Amniotic epithelial cell (primary cell): ENCODE measurements at regions not wholly inside any gene's neighbourhood (a gene's known extent, or its start where the extent isn't known, plus 50 kb on each side); places are given as distances from the start of the nearest gene placed in this dataset.

Source experiments
- DNase-seq: peaks from one replicate; pipeline ENCODE4 v3.0.0-alpha.2; 2010; ENCODE audit warnings: low read depth

DNA sequence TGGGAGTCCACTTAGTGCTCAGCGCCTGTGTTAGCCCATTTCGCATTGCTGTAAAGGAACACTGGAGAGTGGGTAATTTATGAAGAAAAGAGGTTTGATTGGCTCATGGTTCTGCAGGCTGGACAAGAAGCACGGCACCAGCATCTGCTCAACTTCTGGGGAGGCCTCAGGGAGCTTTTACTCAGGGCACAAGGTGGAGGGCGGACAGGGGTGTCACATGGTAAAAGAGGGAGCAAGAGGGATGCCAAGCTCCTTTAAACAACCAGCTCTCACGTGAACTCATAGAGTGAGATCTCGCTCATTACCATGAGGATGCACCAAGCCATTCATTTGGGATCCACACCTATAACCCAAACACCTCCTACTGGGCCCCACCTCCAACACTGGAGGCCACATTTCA is 181.4 kb upstream of the TLE3 start:
- no peak for DNase-seq

DNA sequence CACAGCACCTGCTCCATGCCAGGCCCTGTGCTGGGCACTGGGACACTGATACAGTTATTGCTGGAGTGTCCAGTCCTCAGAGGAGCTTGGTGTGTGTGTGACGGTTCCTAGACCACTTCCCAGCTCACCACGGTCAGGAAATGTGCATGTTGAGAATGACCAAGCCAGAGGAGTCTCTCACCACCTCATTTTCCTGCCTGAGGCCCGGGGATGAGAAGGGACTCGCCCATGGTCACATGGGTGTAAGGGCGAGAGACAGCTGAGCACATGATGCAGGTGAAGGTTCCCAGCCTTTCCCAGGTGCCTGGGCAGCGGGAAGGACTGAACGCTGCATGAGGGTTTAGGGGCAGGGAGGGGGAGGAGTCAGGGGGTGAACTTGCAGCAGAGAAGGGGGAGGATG is 180.9 kb upstream of the TLE3 start:
- DNase-seq = no peak

DNA sequence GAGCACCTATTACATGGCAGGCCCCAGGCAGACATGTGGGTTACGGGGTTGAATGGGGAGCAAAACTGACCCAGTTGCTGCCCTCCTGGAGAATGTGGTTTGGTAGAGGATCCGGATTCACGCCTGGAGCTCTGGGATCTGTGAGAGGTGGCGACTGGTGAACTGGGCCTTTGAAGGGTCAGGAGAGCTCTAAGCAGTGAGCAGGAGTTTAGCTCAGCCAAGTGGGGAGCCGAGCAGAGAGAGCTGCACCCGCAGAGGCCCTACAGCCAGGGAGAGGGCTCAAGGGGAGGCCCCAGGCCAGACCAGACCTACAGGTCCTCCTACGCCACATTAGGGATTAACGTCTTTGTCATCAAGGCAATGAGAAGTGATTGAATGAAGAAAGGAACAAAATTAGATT is 179.8 kb upstream of the TLE3 start:
- DNase-seq = no peak

DNA sequence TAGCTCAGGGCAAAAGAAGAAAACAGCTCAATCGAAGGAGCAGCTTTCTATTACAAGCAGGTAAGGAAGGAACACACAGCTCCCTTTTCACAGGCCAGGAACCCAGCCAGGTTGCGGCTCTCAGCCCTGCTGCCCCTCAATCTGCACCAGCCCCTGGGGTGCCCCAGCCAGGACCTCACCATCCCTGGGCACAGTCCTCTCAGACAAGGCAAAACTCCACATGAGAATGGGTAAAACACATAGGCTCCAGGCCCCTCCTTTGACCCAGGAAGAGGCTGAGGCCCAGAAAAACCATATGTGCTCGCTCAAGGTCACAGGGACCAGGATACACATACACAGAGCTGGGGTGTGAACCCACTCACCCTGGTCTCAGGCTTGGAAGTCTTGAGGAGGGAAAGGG is 178.7 kb upstream of the TLE3 start:
- DNase-seq = no peak

DNA sequence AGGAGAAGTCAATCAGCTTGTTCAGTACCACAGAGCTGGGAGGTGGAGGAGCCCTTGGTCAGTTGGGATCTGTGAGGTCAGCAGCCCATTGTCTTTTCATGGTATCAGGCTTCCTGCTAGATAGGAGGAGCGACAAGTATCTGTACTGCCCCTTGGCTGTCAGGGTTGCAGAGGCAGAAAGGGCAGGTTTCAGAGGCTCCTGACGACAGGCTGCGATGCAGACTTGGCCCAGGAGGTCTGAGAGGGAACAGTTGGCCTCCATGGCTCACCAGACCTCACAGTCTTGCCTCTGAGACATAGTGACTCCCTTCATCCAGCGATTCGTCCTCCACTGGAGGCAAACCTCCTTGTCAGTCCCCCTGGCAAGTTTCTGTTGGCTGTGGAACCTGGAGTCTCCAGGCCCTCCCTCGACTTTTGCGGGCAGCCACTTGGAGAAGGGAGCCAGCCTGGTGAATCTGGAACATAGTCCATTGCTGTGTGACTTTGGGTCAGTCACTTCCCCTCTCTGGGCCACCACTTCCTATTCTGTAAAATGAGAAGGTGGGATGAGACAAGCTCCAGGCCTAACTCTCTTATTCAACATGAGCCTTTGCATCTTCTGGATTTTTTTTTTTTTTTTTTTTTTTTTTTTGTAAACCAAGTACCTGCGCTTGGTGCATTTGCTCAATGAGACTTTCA is 177.9 kb upstream of the TLE3 start:
- no peak for DNase-seq

DNA sequence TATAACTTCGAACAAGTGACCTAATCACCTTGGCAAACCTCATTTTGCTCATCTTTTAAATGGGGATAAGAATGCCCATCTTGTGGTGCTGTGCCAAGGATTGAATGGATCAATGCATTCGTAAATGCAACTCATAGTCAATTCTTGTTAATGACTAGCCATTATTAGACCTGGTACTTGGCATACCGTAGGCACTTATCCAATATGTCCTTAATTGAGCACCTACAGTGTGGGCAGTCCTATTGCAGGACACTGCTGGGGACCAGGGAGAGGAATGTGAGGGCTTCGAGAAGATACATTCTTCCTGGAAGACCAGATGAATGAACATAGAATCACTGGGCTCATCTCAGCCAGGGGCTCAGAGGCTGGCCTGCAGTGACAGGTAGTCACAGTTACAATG is 177.2 kb upstream of the TLE3 start:
- no peak for DNase-seq

DNA sequence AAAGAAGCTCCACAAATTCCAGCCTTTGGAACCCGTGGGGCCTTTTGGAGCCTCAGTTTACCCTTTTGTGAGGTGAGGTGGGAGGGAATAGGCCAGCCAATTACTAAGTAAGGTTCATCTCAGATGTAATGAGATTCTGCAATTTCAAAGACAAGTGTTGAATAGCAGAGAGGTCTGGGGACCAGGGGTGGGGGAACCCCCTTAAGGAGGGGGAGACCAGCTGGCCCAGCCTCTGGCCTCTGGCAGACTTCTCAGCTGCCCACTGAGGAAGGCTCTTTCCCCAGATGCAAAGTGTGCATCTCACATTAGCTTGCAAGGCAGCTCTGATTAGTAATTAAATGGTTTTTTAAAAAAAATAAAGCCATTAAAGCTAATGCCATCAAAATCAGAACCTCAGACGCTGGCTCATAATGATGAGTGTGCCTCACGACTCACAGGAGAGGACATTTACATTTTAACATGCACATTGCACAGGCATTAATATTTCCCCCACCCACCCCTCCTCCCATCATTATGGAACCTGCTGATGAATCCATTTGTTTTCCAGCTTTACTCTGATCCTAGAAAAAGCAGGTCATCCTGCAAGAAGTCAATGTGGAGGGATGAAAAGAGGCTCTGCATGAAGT is 176.7 kb upstream of the TLE3 start:
- DNase-seq = no peak

DNA sequence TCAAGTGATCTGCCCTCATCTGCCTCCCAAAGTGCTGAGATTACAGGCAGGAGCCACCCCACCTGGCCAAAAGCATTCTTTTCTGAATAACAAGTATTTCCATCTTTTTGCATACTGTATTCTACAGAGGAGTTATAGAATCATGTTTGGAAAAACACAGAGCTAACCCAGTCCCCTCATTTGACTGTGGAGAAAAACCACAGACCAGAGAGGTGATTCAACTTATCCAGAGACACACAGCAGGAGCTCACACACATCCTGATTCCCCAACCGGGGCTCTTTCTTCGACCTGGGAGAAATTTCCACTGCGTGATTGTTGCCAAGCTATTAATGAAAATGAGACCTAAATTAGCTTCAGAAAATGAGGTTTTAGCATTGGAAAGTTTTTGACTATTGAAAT is 176.1 kb upstream of the TLE3 start:
- DNase-seq = no peak

DNA sequence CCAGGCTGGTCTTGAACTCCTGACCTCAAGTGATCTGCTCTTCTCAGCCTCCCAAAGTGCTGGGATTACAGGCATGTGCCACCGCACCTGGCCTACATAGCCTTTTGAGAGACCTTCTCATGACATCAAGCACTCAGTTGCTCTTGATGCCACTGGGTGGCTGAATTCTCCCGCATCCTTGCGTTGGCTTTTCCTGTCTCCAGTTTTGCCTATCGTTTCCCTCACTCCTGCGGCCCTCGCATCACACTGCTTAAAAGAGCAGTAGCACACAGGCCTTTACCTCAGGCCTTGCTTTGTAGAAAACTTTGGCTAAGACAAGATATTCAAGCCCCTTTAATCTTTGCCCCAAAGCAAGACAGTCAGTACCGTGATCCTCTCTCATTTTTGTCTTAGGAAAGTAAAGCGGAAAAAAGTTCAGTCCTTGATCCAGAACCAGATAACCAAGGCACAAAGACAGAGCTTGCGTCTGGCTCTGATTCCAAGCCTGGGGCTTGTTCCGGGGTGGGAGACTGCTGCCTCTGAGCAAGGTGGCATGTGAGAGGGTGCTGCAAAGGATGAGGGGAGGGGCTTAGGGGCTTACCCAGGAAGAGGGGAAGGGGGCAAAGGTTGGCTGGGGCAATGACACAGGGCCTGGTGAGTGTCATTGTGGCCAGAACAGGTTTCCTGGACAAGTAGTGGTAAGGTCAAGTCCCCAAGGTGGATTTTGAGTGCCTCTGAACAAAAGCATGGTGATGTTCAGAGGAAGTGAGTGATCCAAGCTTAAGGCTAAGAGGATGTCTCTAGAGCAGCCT is 175.0 kb upstream of the TLE3 start:
- DNase-seq = no peak

DNA sequence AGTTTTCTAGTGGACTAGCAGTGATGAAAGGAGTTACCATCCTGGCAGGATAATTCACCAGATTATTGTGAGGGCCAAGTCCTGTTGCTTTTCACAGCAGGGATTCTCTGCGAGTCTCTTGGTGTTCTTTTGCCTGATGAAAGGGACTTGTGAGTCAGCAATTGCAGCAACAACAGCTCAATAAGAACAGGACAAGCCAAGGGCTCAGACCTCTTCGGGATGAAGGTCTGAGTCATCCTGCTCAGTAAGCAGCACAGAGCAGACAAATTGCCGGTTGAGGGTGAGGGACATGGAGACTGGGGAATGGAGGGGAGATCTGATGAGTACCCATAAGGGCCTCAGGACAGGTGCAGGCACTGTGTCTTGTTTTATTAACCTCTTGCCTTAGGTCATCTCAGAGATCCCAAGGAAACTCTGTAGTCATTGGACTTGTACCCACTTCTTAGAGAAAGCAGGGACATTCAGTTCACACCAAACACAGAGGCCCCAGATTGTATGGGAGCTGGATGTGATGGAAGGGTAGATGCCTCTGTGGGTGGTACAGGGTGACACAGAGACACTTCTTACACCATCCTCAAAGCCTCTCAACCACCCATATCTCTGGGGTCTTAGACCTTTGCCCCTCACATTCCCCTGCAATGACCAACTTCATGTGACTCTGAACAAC is 173.8 kb upstream of the TLE3 start:
- peak; percentile 98 for DNase-seq

DNA sequence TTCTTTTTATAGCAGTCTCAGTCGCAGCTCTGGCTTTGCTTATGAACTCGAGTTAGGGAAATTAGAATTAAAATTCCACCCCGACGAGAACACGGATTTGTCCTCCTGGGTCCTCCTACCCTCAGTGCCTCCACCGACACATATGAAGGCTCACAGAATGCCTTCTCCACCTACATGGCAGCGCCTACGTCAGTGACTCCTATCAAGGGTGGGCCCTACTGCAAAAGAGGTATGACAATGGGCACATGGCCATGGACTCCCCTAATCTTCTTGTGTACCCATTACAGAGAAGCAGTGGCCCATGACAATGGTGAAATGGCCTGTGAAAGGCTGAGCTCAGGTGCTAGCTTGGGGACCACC is 173.0 kb upstream of the TLE3 start:
- DNase-seq = no peak

DNA sequence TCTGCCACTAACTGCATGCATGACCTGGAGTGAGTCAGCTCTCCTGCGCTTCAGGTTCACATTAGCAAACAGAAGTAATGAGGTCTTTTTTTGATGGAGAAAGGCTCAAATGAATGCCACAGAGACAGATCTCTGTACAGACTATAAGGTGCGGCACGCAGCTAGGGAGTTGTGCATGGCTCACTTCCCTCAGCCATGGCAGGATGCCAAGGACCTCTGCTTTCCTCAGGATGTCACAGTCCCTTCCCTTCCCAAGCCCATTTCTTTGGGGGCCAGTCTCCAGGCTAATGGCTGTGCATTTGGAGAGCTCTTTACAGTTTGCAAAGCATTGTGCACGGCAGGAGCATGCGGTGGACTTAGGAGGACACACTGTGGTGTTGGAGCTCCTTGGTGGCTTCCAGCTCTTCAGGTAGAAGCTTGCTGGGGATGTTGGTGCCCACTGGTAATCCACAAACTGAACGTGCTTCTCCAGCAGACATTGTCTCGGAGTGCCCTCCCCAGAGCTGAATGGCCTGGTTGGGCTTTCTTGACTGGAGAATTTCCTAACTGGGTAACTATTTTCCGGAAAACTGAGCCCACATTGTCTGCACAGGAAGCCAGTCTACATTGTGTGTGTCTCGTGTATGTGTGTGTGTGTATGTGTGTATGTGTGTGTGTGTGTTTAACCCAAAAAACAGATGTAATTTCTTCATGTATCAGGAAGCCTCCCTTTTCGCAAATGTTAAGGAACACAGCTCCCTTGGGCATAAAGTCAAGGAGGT is 172.5 kb upstream of the TLE3 start:
- no peak for DNase-seq

DNA sequence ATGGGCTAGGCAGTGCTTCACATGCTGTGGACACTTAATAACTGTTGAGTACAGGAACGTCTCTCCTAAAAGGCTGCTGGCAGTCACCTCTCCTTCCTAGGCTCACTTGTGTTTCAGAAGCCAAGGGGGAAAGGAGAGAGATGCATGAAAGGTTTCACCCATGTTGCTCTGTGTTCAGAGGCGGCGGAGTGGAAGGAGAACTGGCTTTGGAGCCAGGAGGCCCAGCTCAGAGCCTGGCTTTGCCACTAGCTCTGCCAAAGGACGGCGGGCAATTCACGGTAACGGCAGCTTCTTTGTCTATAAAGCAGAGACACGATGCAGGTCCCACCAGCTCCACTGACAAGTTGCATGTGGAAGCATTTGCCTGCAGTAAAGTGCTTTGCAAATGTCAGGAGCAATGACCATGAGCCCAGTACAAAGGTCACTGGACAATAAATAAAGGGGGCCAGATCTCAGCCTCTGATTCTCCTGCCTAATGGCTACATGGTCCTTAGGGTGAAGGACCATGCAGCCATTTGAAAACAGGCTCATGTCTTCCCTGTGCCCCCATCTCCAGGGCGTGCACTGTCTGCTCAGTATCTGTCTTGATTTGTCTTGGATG is 171.7 kb upstream of the TLE3 start:
- DNase-seq = no peak

DNA sequence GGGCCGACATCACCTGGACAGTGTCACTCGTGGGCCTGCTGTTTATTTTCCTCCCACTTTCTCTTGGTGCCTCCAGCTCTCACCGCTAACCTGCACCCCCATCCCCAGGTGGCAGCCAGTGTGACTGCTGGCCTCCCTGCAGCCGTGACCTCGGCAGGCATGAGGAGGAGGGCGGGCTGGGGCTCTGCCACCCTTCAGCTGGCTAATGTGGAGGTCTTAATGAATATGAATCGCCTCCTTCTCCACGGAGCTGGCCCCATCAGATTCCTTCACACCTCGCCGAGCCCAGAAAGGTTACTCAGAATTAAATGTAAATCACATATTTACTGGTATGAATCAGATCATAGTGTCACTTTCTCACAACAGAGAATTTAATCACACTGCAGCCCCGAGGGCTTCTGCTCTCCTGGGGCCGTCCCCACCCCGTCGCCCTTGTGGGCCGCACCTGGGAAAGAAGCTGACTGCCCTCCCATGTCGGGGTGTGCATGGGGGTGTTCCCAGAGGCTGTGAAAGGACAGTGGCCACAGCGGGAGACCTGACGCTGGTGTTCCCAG is 171.1 kb upstream of the TLE3 start:
- DNase-seq = no peak

DNA sequence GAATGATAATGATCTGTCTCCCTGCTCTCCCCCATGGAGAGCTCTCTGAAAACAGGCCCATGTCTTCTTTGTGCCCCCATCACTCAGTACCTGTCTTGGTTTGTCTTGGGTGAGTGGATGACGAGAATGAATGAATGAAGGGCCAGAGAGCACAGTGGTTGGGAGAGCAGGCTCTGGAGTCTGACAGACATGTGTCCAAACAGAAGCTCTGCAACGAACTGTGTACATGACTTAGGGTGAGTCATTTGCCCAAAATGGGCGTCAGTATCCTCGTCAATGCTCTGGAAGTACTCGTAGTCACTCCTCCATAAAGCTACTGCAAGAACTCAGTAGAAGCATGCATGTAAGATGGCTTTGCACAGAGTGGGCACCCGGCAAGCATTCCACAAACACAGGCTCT is 170.2 kb upstream of the TLE3 start:
- DNase-seq = peak; percentile 54

DNA sequence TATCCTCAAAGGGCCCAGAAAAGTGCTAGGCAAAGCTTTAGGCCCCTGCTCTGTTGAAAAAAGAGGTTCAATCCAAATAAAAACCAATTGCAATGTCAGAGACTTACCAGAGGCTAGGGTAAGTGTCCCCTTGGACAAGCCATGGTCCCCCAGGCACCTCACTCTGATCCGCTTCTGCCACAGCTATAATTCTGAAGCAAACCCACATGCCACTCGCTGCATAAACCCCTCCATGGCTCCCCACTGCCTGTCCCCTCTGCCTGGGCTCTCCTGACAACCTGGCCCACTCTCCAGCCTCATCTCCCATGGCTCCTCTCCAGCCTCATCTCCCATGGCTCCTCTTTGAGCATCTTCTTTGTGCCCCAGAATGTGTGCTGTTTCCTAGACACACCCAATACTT is 169.6 kb upstream of the TLE3 start:
- DNase-seq = no peak

DNA sequence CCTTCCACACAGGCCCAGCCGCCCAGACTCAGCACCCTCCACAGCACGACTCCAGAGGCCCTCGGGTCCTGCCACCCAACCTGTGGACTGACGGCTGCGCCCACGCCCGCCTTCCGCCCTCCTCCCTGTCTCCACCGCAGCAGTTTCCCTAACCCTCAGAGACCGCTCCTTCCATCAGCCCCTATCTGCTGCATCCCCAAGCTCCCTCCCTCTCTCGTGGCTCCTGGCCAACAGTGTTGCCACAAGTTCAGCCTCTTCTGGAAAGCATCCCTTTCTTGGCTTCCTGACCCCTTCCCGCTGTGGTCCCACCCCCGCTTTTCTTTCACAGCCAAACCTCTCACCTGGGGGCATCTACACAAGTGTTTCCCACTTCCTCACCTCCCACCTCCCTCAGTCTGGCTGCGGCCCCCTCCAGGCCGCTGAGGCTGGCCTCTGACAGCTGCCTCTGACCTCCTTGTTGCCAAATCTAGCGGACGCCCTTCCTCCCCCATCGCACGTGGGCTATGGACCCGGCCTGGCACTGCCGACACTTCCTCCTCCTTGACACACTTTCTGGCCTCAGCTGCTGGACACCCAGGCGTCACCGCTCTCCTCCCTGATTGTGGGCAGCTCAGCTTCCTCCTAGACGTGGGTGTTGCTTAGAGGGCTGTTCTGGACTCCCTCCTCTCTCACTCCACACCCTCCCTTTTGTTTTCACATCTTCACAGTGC is 168.8 kb upstream of the TLE3 start:
- DNase-seq = peak; percentile 71

DNA sequence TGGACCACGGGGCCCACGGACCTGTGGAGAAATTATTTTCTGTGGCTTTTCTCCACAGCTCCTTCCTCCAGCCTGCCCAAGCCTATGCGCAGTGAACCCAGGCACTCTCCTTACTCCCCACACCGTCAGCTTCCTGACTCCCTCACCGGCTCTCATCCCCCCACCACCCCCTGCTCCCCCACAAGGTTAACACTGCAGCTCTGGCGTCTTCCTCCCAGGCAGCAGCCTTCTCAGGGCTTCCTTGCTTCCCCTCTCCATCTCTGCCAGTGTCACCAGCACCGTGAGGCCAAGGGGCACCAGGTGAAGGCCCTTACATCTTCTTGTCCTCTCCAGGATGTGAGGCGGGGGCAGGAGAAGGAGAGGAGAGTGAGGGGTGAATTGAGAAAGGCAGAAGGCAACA is 168.3 kb upstream of the TLE3 start:
- DNase-seq = no peak

DNA sequence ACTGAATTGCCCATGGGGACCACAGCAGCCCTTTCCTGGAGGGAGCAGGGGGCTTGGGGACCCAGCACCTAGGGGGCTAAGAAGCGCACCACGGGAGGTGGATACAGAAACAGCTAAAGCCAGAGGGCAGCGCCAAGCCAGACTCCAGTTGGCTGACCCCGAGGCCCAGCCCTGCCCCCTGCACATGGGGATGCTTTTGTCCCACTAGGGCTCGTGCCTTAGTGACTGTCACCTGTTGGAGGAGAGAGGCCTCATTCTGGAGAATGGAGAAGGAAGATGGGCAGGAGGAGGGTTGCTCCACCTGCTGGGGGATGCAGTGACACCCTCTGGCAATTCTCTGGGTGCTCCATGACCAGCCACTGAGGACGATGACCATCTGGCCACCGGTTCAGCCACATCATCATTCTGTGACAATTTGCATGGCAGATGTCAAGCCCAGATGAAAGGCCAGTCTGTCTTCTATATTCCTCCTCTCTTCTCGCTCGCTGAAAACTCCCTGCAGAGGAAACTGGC is 167.8 kb upstream of the TLE3 start:
- no peak for DNase-seq

DNA sequence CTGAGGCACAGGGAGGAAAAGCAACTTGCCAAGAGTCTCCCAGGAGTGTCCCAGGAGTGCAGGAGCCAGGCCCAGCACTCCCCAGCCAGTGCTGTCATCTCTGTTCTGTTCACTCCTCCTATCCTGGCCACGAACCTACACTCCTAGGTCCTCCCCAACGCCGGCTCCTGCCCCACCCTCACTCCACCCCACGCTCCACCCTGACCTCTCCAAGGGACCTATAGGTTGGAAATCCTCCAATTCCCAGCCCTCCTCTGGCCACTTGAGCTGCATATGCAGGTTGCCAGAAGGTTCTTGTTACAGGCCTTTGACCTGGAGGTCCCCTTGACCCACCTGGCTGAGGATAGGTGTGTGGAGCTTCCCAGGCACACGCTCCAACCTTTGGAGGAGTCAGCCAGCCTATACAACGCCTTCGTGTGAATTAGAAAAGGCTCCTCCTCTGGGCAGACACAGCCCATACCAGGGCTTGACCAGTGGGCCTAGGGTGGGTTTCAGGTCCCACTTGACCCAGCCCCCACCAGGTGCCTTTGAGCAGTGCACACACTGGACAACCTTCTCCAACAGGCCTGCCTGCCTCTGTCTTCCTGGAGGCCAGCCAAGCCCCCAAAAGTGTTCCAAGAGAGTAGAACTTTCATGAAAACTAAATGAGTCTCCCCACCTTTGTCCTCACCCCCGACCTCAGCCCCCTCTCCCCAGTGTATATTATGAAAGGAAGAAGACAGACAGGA is 167.2 kb upstream of the TLE3 start:
- DNase-seq = no peak
